Gastrocnemius medialis (tissue), 4 donors: ENCODE measurements at regions not wholly inside any gene's neighbourhood (a gene's known extent, or its start where the extent isn't known, plus 50 kb on each side); places are given as distances from the start of the nearest gene placed in this dataset.

Experiments
- ATAC-seq, 2 donors: fragments of 150-250 bp; one replicate each; pipeline ENCODE4 v1.9.1; 2016
- DNase-seq, 2 donors: peaks; one replicate each; pipeline ENCODE4 v3.0.0-alpha.2; 2019
- H3K27ac ChIP-seq, 4 donors: fragments of 200-600 bp; sonication (generic); 1 replicate in 1 of 4; 2 replicates in 3 of 4; pipeline ENCODE4 v1.5.1; 2016 to 2018; ENCODE audit warnings: mild to moderate bottlenecking in 2 of 4, moderate library complexity in 1 of 4
- H3K27me3 ChIP-seq, 3 donors: fragments of 200-600 bp; sonication (generic) in 2 of 3; 1 replicate in 1 of 3; 2 replicates in 2 of 3; pipeline versions ENCODE4 v1.5.1 to v1.6.0; 2016 to 2019; ENCODE audit warnings: mild to moderate bottlenecking in 1 of 3, moderate library complexity in 1 of 3
- H3K36me3 ChIP-seq, 2 donors: fragments of 200-600 bp; sonication (generic) in 1 of 2; one replicate each; pipeline ENCODE4 v1.5.1; 2017 to 2018
- H3K4me1 ChIP-seq, 2 donors: fragments of 200-600 bp; sonication (generic) in 1 of 2; one replicate each; pipeline ENCODE4 v1.5.1; 2016 to 2017; ENCODE audit warnings: mild to moderate bottlenecking in 2 of 2
- H3K4me3 ChIP-seq, 4 donors: fragments of 200-600 bp; sonication (generic) in 3 of 4; 1 replicate in 1 of 4; 2 replicates in 3 of 4; pipeline ENCODE4 v1.5.1; 2016 to 2019; ENCODE audit warnings: mild to moderate bottlenecking in 2 of 4
- H3K9me3 ChIP-seq, 3 donors: fragments of 200-600 bp; sonication (generic) in 2 of 3; 1 replicate in 1 of 3; 2 replicates in 2 of 3; pipeline ENCODE4 v1.5.1; 2016 to 2019
- CTCF ChIP-seq, 5 experiments: fragments of 450-650 bp in 3 of 5; fragments of 200-600 bp in 2 of 5; sonication (generic) in 2 of 5; IDR thresholded peaks in 4 of 5; conservative IDR thresholded peaks in 1 of 5; 1 replicate in 4 of 5; 2 replicates in 1 of 5; pipeline ENCODE4 v1.5.1; 2016 to 2019; ENCODE audit warnings: antibody characterized with exemption in 5 of 5, mild to moderate bottlenecking in 3 of 5, moderate library complexity in 3 of 5
- POLR2A ChIP-seq, 2 donors: fragments of 450-650 bp; IDR thresholded peaks; one replicate each; pipeline ENCODE4 v1.6.1; 2017; ENCODE audit warnings: antibody characterized with exemption in 2 of 2, mild to moderate bottlenecking in 2 of 2, moderate library complexity in 2 of 2
- in situ Hi-C, 4 donors: fragments of 200-750 bp; cut with MboI; loops; one replicate each; pipeline versions ENCODE4 v1.15.0 to v1.8.0; 2017; ENCODE audit warnings: low sequenced_read_pairs in 4 of 4
- intact Hi-C: fragments of 100-400 bp; cut with DNase I; formaldehyde crosslinking; loops from one replicate; pipeline ENCODE4 v1.15.1; 2023; ENCODE audit warnings: low total_unique reads

GRCh38 chr2:100208141-100208770 is 65.9 kb upstream of the AFF3 start:
- H3K4me1 ChIP-seq: peaks cover 14 to 16% of the 10 kb centered on the region in 2 donors
- ATAC-seq (no peak), DNase-seq (no peak)
- no peaks in the 10 kb centered on the region for H3K27me3 ChIP-seq
- no peak overlapping the region for H3K4me3 ChIP-seq
- in situ Hi-C loops (no loop called here), intact Hi-C loops (no loop called here)
- H3K27ac ChIP-seq: no peak overlapping the region
- no peaks in the 10 kb centered on the region for H3K36me3 ChIP-seq
- no peak for TF ChIP-seq CTCF (IDR thresholded peaks at IDR 0.05 in 4 of 5, conservative IDR thresholded peaks at IDR 0.05 in 1 of 5)
- TF ChIP-seq POLR2A (IDR thresholded peaks at IDR 0.05): no peak
- H3K9me3 ChIP-seq: no peaks in the 10 kb centered on the region

DNA sequence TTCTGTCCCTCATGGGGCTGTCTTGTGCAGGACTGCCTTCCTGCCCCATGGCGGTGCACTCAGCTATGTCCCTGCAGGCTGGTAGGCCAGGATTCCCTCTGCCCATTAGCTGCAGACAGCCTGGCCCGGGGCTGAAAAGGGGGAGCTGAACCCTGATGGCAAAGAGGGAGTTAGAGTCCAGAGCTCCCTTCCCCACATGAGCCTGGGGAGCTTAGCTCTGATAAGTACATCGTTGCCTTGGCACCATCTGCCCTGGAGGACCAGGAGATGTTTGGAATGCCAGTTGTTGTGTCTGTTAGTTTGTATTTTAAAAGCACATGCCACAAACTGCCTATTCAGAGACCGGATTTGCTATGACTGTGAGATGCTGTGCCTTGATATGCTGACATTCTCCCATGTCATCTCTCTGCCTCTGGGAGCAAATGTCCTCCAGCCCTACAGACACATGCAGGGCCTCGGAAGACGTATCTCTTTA is 65.1 kb upstream of the AFF3 start:
- intact Hi-C loops (no loop called here), in situ Hi-C loops (no loop called here)
- Histone ChIP-seq H3K4me1 (peaks cover 6 to 7% of the 10 kb centered on the region in 2 donors), H3K9me3 (no peaks in the 10 kb centered on the region), H3K36me3 (no peaks in the 10 kb centered on the region), H3K4me3 (no peak overlapping the region), H3K27me3 (no peaks in the 10 kb centered on the region), H3K27ac (no peak overlapping the region)
- DNase-seq (no peak), ATAC-seq (no peak)
- no peak for TF ChIP-seq POLR2A (IDR thresholded peaks at IDR 0.05)
- no peak for TF ChIP-seq CTCF (IDR thresholded peaks at IDR 0.05 in 4 of 5, conservative IDR thresholded peaks at IDR 0.05 in 1 of 5)

DNA sequence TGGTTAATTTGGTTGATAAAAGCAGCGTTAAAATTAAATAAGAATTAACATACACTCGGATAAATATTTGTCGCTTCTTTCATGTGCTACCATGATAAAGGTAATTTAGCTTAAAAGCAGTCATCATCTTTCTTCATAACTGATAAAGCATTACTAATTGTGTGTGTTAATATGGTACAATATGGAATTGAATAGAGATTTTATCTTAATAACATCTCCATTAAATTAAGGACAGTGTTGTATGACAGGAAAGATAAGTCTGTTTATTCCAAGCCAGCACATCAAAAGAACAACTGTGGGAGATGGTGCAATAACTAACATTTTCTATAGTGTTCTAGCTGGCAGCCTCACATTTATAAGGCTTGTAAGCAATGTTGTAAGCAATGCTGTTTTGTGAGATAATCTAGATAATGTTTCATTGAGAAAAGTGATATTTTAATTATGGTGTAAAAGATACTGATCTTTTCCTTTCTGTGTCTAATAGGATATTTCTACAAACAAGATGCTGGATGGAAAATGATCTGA is 64.4 kb upstream of the AFF3 start:
- ATAC-seq: no peak

GRCh38 chr2:100205174-100205573 is 62.8 kb upstream of the AFF3 start:
- intact Hi-C loops (no loop called here), in situ Hi-C loops (no loop called here)
- ATAC-seq: no peak
- DNase-seq: no peak
- Histone ChIP-seq H3K4me1 (no peaks in the 10 kb centered on the region), H3K27me3 (no peaks in the 10 kb centered on the region), H3K27ac (no peak overlapping the region), H3K9me3 (no peaks in the 10 kb centered on the region), H3K36me3 (no peaks in the 10 kb centered on the region), H3K4me3 (no peak overlapping the region)
- TF ChIP-seq POLR2A (IDR thresholded peaks at IDR 0.05) (no peak), CTCF (IDR thresholded peaks at IDR 0.05 in 4 of 5, conservative IDR thresholded peaks at IDR 0.05 in 1 of 5) (no peak)

More for the DNA sequence above, 64.4 kb upstream of the AFF3 start:
- in situ Hi-C loops (no loop called here), intact Hi-C loops (no loop called here)
- no peak overlapping the region for H3K27ac ChIP-seq
- H3K27me3 ChIP-seq: no peaks in the 10 kb centered on the region
- H3K4me1 ChIP-seq: peaks cover 0 to 3% of the 10 kb centered on the region in 2 donors
- no peaks in the 10 kb centered on the region for H3K36me3 ChIP-seq
- no peaks in the 10 kb centered on the region for H3K9me3 ChIP-seq
- DNase-seq: no peak
- TF ChIP-seq POLR2A (IDR thresholded peaks at IDR 0.05): no peak
- H3K4me3 ChIP-seq: no peak overlapping the region

DNA sequence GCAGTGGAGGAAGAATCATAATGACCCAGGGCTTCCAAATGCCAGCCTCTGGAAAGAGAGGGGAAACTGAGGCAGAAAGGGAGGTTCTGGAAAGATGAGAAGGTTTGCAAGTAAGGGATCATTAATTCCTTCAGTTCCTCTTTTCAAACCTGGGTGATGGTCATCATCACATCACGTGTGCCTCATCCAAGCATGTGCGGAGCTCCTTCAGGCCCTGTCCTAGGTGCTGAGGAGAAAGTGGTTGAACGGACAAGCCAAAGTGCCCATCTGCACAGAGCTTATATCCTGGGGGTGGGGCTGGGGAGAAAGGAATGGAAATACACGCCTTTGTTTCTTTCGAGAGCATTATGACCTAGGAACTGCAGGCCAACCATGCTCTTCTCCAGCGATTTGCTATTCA is 60.2 kb upstream of the AFF3 start:
- Histone ChIP-seq H3K27ac (no peak overlapping the region), H3K4me3 (no peak overlapping the region), H3K36me3 (no peaks in the 10 kb centered on the region), H3K27me3 (no peaks in the 10 kb centered on the region), H3K4me1 (peaks cover 10 to 11% of the 10 kb centered on the region in 2 donors), H3K9me3 (no peaks in the 10 kb centered on the region)
- ATAC-seq (no peak), DNase-seq (no peak)
- intact Hi-C loops: no loop called here
- in situ Hi-C loops: no loop called here
- TF ChIP-seq CTCF (IDR thresholded peaks at IDR 0.05 in 4 of 5, conservative IDR thresholded peaks at IDR 0.05 in 1 of 5): no peak
- no peak for TF ChIP-seq POLR2A (IDR thresholded peaks at IDR 0.05)
